ENCODE measurements at regions not wholly inside any gene's neighbourhood (a gene's known extent, or its start where the extent isn't known, plus 50 kb on each side); places are given as distances from the start of the nearest gene placed in this dataset.
"Not testable (repeated sequence)": the region's sequence is repeated elsewhere in the genome, so short reads cannot be mapped to it uniquely, and the experiment has no call there.

DNA sequence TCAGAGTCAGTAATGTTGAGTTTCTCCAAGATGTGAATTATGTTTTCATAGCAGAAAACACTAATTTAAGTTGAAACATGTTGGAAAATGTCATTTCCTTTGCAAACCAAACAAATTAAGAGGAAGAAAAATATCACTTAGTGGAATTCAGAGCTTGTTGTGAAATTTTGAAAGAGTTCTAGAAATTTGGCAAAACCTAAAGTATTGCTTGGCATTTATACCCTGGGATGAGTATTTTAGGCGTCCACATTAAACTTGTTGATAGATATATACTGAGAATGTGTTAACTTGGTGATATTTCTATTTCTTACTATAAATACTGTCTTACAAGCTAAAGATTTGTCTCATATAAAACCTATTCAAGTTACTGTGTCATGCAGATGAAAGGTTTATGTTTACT lies 335.2 kb downstream of the NSUN3 start:
- H3K4me3 ChIP-seq (ENCODE audit: low read depth, low read length), result no peak overlapping the region
- TF ChIP-seq, protein P1, sequence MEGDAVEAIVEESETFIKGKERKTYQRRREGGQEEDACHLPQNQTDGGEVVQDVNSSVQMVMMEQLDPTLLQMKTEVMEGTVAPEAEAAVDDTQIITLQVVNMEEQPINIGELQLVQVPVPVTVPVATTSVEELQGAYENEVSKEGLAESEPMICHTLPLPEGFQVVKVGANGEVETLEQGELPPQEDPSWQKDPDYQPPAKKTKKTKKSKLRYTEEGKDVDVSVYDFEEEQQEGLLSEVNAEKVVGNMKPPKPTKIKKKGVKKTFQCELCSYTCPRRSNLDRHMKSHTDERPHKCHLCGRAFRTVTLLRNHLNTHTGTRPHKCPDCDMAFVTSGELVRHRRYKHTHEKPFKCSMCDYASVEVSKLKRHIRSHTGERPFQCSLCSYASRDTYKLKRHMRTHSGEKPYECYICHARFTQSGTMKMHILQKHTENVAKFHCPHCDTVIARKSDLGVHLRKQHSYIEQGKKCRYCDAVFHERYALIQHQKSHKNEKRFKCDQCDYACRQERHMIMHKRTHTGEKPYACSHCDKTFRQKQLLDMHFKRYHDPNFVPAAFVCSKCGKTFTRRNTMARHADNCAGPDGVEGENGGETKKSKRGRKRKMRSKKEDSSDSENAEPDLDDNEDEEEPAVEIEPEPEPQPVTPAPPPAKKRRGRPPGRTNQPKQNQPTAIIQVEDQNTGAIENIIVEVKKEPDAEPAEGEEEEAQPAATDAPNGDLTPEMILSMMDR (IDR thresholded peaks at IDR 0.05; ENCODE audit: borderline replicate concordance, insufficient read depth, low read depth, low read length), result no peak

DNA sequence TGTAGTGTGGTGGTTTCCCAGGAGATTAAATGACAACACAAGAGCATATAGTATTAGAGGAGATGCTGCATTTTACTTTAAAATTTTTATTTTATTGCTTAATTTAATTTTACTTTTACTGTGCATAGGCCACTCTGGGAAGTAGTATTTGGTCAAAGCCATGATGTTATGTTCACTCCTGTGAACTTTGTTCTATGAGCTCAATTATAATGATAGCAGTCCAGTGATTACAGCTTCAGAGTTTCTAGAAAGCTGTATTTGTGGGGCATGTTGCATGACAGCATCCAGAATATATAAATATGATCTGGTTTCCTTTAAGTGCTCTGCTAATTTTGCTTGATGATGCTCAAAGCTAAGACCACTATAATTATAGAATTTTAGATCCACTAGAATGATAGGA lies 338.6 kb downstream of the NSUN3 start:
- H3K4me3 ChIP-seq (ENCODE audit: low read depth, low read length), result no peak overlapping the region
- TF ChIP-seq, protein P1 (IDR thresholded peaks at IDR 0.05; ENCODE audit: borderline replicate concordance, insufficient read depth, low read depth, low read length), result no peak

DNA sequence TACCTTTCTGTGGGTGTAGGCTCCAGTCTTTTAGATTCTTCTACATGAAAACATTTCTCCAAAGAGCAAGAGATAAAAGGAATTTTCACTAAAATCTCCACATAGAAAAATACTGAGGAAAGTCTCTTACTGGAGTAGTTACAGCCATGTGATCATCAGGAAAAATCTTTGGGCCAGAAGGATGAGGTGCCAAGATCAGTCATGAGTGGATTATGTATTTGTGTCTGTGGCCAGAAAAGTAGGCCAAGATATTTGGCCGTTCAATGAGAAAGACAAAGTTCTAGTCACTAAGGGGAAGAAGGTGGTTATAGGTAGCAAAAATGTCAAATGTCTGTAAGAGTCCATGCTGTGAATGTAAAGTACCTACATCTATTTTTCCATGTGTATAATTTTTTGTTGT lies 339.3 kb downstream of the NSUN3 start:
- TF ChIP-seq, protein P1 (IDR thresholded peaks at IDR 0.05; ENCODE audit: borderline replicate concordance, insufficient read depth, low read depth, low read length), result no peak

DNA sequence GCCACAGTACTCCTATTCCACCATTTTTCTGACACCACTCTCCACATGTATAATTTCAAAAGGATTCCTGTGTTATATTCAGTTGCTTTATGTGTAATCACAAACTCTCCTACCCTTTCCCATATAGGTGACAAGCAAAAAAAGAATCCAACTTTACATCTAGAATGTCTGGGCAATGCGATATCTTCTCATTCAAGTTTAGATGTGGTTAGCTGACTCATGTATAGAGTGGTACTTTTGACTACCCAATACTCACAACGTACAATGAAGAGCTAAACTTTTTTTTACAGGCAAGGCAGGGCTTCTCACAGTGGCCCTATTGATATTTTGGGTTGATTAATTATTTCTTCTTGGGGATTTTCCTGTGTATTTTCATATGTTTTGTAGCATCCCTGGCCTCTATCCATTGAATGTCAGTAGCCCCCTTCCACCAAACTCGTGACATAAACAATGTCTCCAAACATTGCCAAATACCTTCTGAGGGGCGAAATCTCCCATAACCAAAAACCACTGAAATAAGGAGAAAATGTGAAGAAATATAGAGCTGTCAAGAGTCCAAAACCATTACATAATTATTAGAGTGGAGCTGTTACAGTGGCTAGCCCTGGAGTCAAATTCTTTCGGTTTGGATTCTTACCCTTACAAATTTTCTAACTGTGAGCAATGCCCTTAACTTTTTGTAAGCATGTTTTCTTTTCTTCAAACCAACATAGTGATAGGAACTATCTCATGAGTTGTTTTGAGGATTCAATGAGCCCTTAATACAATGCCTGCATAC lies 342.6 kb downstream of the NSUN3 start:
- no peak overlapping the region for H3K4me3 ChIP-seq (ENCODE audit: low read depth, low read length)
- TF ChIP-seq, protein P1 (IDR thresholded peaks at IDR 0.05; ENCODE audit: borderline replicate concordance, insufficient read depth, low read depth, low read length), result no peak

More for the DNA sequence above, 339.3 kb downstream of the NSUN3 start:
- H3K4me3 ChIP-seq (ENCODE audit: low read depth, low read length), result no peak overlapping the region

DNA sequence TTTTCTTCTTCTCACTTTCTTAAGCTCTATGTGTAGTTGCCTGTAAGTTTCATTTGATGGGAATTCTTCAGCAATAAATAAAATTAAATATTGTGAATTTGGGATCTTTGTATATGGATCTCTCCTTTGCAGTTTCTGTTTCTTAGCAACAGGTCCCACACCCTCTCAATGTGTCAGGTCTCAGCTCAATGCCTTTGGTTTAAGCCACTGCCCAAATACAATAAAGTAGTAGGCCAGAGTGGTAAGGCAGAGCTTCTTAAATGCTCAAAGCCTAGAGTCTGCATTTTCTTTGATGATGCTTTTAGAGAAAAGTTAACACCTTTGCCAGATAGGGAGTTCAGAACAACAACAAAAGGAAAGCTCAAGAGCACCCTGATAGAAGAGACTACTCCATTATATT lies 343.7 kb downstream of the NSUN3 start:
- no peak overlapping the region for H3K4me3 ChIP-seq (ENCODE audit: low read depth, low read length)
- TF ChIP-seq, protein P1 (IDR thresholded peaks at IDR 0.05; ENCODE audit: borderline replicate concordance, insufficient read depth, low read depth, low read length), result no peak

DNA sequence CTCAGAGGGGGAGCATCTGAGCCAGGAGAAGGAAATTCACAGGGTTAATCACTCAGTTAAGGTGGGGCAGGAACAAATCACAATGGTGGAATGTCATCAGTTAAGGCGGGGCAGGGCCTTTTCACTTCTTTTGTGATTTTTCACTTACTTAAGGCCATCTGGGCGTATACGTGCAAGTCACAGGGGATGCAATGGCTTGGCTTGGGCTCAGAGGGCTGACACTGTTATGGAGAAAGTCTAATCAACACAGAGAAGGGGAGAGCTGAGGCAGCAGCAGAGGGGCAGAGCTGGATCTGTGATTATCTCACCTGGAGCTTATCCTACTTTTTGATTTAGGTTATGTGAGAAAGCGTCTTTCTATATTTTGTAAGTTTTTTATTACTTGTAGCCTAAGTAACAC lies 350.1 kb downstream of the NSUN3 start:
- H3K4me3 ChIP-seq (ENCODE audit: low read depth, low read length), result not testable (repeated sequence)

DNA sequence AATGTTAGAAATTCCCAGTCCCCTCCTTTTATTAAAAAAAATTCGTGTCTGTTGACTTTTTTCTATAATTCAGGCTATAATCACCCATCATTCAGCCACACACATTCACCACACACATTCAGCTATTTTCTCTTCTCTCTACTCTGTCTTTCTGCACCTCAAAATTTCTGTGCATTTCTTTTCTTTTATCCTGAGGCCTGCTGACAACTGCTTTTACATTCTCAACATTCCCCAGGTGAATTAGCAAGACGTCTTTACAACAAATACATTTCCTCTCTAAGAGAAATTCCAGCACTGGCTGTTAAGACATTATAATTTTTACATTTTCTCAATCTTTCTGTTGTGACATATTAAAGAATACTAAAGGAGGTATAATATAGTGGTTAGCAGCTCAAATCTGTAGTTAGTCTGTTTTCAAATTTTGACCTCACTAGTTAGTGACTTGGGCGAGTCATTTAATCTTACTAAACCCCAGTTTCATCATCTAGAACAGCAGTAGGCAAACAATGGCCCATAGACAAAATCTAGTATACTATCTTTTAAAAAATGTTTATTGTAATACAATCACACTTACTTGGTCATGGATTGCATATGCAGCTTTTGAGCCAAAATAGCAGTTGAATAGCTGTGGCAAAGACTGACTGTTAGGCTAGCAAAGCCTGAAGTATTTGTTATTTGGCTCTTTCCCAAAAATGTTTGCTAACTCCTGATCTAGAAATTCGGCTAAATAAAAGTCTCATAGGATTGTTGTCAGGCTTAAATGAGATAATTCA lies 350.7 kb downstream of the NSUN3 start:
- no peak overlapping the region for H3K4me3 ChIP-seq (ENCODE audit: low read depth, low read length)
- TF ChIP-seq, protein P1 (IDR thresholded peaks at IDR 0.05; ENCODE audit: borderline replicate concordance, insufficient read depth, low read depth, low read length), result no peak

All from GM12875 (cell line).